OCI-LY3 (cell line): ENCODE measurements at regions not wholly inside any gene's neighbourhood (a gene's known extent, or its start where the extent isn't known, plus 50 kb on each side); places are given as distances from the start of the nearest gene placed in this dataset.

Source experiments
- EZH2phosphoT487 ChIP-seq: fragments of 200-600 bp; shearing (Covaris generic); IDR thresholded peaks from 2 replicates; pipeline ENCODE4 v1.6.1; 2018; ENCODE audit warnings: antibody characterized with exemption, mixed run types, low read depth
- TF ChIP-seq, protein P1 (sequence below): fragments of 200-600, 300-600 bp; sonication (generic); IDR thresholded peaks from 2 replicates; pipeline ENCODE4 v1.5.1; 2014; ENCODE audit warnings: antibody characterized with exemption, low read length, low read depth

DNA sequence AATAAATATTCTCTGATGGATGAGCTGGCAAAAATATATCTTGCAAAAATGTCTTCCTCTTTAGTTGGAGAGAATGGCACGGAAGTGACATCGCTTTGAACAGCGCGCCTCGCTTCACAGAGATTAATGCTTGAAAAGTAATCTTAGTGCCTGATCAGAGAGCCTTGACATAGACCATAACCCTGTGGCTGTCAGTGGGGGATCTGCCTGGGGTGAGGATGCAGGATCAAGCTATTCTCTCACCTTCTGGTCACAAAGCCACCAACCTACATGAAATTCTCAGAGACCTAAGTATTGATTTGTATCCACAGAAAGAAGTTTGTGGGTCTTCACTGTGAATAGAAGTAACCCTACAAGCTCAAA is 492.6 kb downstream of the LMO4 start:
- TF ChIP-seq, protein P1, sequence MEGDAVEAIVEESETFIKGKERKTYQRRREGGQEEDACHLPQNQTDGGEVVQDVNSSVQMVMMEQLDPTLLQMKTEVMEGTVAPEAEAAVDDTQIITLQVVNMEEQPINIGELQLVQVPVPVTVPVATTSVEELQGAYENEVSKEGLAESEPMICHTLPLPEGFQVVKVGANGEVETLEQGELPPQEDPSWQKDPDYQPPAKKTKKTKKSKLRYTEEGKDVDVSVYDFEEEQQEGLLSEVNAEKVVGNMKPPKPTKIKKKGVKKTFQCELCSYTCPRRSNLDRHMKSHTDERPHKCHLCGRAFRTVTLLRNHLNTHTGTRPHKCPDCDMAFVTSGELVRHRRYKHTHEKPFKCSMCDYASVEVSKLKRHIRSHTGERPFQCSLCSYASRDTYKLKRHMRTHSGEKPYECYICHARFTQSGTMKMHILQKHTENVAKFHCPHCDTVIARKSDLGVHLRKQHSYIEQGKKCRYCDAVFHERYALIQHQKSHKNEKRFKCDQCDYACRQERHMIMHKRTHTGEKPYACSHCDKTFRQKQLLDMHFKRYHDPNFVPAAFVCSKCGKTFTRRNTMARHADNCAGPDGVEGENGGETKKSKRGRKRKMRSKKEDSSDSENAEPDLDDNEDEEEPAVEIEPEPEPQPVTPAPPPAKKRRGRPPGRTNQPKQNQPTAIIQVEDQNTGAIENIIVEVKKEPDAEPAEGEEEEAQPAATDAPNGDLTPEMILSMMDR: no peak
- TF ChIP-seq EZH2phosphoT487: no peak
